Stimulated activated effector memory CD8-positive, alpha-beta T cell treated with anti-CD3 and anti-CD28 coated beads, Interleukin-12 subunit alpha, Interleukin-12 subunit beta, amount 100 ng/mL, for 72 hours (primary cell): ENCODE measurements at regions not wholly inside any gene's neighbourhood (a gene's known extent, or its start where the extent isn't known, plus 50 kb on each side); places are given as distances from the start of the nearest gene placed in this dataset.

Source experiments
- ATAC-seq: fragments of 150-1000 bp; cut with Tn5 transposase; 2 replicates; pipeline ENCODE4 v1.10.0; 2021
- DNase-seq, 2 donors: peaks; one replicate each; pipeline ENCODE4 v3.0.0; 2021 to 2022; ENCODE audit warnings: low spot score in 2 of 2
- H3K27ac Mint-ChIP-seq: one replicate; pipeline ENCODE4 v1.8.0; 2022; ENCODE audit warnings: mild to moderate bottlenecking, mixed read lengths
- H3K36me3 Mint-ChIP-seq: one replicate; pipeline ENCODE4 v1.8.0; 2022; ENCODE audit warnings: mild to moderate bottlenecking, mixed read lengths
- H3K4me1 Mint-ChIP-seq: one replicate; pipeline ENCODE4 v1.8.0; 2022; ENCODE audit warnings: mixed read lengths
- H3K4me3 Mint-ChIP-seq: one replicate; pipeline ENCODE4 v1.8.0; 2022; ENCODE audit warnings: mild to moderate bottlenecking, mixed read lengths
- H3K9me3 Mint-ChIP-seq: one replicate; pipeline ENCODE4 v1.8.0; 2022; ENCODE audit warnings: mixed read lengths

DNA sequence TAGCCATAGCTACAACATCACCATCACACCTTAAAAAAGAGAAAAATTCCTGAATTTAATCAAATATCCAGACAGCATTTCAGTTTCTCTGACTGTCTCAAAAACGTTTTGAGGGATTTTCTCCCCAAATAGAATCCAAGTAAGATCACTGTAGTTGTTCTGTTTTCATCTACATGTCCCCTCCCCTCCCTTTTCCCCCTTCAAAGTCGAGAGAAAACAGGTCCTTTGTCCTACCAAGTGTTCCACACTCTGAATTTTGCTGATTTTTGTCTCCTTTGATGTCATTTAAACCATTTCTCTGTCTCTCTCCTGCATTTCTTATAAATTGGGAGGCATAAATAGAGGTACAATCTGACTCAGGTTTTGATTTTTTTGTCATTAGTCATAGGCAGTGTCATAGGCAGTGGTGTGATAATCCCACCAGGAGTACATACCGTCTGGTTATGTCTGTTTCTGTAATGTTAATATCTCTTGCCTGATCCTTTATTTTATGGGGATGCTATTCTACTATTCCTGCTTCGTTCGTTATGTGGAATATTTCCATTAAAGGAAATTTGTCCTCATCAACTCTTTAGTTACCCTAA lies 348.6 kb downstream of the PTTG2 start:
- ATAC-seq (peak; percentile 12), DNase-seq (no peak)
- peaks cover 3% of the 10 kb centered on the region for H3K9me3 Mint-ChIP-seq
- peaks cover 68% of the 10 kb centered on the region for H3K4me1 Mint-ChIP-seq
- H3K4me3 Mint-ChIP-seq, result peak overlapping the region; percentile 25
- H3K36me3 Mint-ChIP-seq, result peaks cover 9% of the 10 kb centered on the region
- peak overlapping the region; percentile 63 for H3K27ac Mint-ChIP-seq

DNA sequence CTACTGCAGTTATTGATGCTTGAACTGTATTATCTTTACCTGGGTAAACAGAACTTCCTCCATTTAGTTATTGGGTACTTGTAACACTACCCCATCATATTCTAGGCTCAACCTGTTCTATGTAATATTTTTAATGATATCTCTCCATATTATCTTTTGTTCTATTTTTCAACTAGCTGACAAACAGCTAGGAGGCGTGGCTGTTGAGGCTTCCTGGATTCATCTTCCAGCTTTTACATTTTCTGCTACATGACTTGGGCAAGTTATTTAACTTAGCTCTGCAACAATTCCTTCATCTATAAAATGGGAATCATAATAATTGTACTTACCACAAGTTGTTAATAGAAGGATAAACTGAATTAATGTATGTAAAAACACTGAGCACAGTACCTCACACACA lies 349.3 kb downstream of the PTTG2 start:
- Mint-ChIP-seq H3K27ac (peak overlapping the region; percentile 63), H3K4me3 (peak overlapping the region; percentile 25), H3K9me3 (peaks cover 3% of the 10 kb centered on the region), H3K4me1 (peaks cover 75% of the 10 kb centered on the region), H3K36me3 (peaks cover 9% of the 10 kb centered on the region)
- DNase-seq (no peak), ATAC-seq (no peak)

GRCh38 chr4:38310446-38311043 lies 350.3 kb downstream of the PTTG2 start:
- peak overlapping the region; percentile 63 for H3K27ac Mint-ChIP-seq
- H3K4me3 Mint-ChIP-seq, result peak overlapping the region; percentile 25
- peaks cover 9% of the 10 kb centered on the region for H3K36me3 Mint-ChIP-seq
- H3K4me1 Mint-ChIP-seq, result peaks cover 76% of the 10 kb centered on the region
- ATAC-seq, result peak; percentile 95
- H3K9me3 Mint-ChIP-seq, result peaks cover 3% of the 10 kb centered on the region
- peak; percentile 57 to 90 for DNase-seq

GRCh38 chr4:38311495-38312126 lies 351.4 kb downstream of the PTTG2 start:
- Mint-ChIP-seq H3K9me3 (peaks cover 3% of the 10 kb centered on the region), H3K36me3 (peaks cover 9% of the 10 kb centered on the region), H3K4me1 (peaks cover 68% of the 10 kb centered on the region), H3K27ac (no peak overlapping the region), H3K4me3 (no peak overlapping the region)
- ATAC-seq, result no peak
- no peak for DNase-seq

GRCh38 chr4:38313175-38313574 lies 350.8 kb upstream of the KLF3 start:
- H3K4me1 Mint-ChIP-seq, result peaks cover 58% of the 10 kb centered on the region
- H3K4me3 Mint-ChIP-seq, result no peak overlapping the region
- peaks cover 3% of the 10 kb centered on the region for H3K9me3 Mint-ChIP-seq
- ATAC-seq, result no peak
- H3K27ac Mint-ChIP-seq, result no peak overlapping the region
- DNase-seq, result no peak
- peaks cover 9% of the 10 kb centered on the region for H3K36me3 Mint-ChIP-seq

- H3K4me1 Mint-ChIP-seq, result peaks cover 57% of the 10 kb centered on the region
- no peak overlapping the region for H3K4me3 Mint-ChIP-seq
- ATAC-seq (no peak), DNase-seq (no peak)
- H3K36me3 Mint-ChIP-seq, result peaks cover 9% of the 10 kb centered on the region
- H3K27ac Mint-ChIP-seq, result no peak overlapping the region
- peaks cover 3% of the 10 kb centered on the region for H3K9me3 Mint-ChIP-seq
Observed at GRCh38 chr4:38313999-38314561, 349.9 kb upstream of the KLF3 start.

GRCh38 chr4:38314663-38315062 lies 349.3 kb upstream of the KLF3 start:
- ATAC-seq, result no peak
- Mint-ChIP-seq H3K36me3 (peaks cover 9% of the 10 kb centered on the region), H3K4me1 (peaks cover 57% of the 10 kb centered on the region), H3K27ac (no peak overlapping the region), H3K4me3 (no peak overlapping the region), H3K9me3 (peaks cover 3% of the 10 kb centered on the region)
- no peak for DNase-seq

DNA sequence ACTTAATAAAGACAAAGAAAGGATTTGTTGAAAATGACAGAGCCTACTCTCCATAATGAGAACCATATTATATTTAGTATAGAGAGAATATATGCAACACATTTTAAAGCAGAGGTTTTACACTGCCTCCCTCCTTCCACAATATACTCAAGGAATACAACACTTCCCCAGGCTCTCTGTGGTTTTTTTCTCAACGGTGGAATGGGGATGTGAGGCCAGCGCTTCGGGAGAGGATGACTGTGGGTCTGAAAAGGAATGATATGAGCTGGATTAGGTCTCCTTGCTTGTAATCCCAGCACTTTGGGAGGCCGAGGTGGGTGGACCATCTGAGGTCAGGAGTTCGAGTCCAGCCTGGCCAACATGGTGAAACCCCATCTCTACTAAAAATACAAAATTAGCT lies 348.7 kb upstream of the KLF3 start:
- Mint-ChIP-seq H3K9me3 (peaks cover 3% of the 10 kb centered on the region), H3K4me1 (peaks cover 57% of the 10 kb centered on the region), H3K36me3 (peaks cover 6% of the 10 kb centered on the region), H3K27ac (no peak overlapping the region), H3K4me3 (no peak overlapping the region)
- ATAC-seq, result no peak
- no peak for DNase-seq

DNA sequence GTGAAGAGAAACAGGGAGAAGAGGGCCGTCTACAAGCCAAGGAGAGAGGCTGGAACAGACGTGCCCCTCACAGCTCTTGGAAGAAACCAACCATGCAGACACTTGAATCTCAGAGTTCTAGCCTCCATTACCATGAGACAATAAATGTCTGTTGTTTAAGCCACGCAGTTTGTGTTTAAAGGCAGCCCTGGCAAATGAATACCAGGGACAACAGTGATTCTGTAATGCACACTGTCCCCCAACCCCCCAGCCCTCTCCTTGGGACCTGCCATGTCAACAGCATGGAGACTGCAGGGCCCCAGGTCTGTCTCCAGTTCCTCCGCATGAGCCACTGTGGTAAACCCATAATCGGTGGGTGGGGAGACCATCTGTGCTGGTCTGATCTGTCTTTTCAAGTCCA lies 348.0 kb upstream of the KLF3 start:
- H3K36me3 Mint-ChIP-seq, result no peaks in the 10 kb centered on the region
- ATAC-seq (no peak), DNase-seq (no peak)
- peaks cover 57% of the 10 kb centered on the region for H3K4me1 Mint-ChIP-seq
- no peak overlapping the region for H3K27ac Mint-ChIP-seq
- H3K4me3 Mint-ChIP-seq, result no peak overlapping the region
- peaks cover 3% of the 10 kb centered on the region for H3K9me3 Mint-ChIP-seq

DNA sequence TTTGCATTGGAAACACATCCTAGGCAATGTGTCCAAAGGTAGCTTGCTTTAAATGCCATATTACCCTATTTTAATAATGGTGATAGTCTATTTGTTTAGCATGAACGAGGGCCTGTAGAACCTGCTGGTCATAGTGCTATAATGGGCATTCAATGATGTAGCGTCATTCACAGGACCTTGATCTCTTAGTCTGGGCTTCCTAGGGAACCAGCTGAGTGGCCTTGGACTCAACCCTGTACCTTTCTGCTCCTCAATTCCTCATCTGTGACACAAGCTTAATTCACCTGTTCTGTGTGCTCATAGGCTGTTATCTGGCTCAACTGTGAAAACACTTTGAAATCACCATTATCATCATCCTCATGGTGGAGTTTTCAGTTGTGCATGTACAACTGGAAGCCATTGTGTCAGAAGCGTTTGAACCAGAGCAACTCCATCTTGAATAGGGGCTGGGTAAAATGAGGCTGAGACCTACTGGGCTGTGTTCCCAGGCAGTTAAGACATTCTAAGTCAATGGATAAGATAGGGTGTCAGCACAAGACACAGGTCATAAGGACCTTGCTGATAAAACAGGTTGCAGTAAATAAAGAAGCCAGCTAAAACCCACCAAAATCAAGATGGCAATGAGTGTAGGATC lies 346.8 kb upstream of the KLF3 start:
- no peaks in the 10 kb centered on the region for H3K36me3 Mint-ChIP-seq
- peaks cover 1% of the 10 kb centered on the region for H3K9me3 Mint-ChIP-seq
- no peak overlapping the region for H3K4me3 Mint-ChIP-seq
- H3K27ac Mint-ChIP-seq, result no peak overlapping the region
- peaks cover 46% of the 10 kb centered on the region for H3K4me1 Mint-ChIP-seq
- ATAC-seq, result no peak
- DNase-seq, result no peak

DNA sequence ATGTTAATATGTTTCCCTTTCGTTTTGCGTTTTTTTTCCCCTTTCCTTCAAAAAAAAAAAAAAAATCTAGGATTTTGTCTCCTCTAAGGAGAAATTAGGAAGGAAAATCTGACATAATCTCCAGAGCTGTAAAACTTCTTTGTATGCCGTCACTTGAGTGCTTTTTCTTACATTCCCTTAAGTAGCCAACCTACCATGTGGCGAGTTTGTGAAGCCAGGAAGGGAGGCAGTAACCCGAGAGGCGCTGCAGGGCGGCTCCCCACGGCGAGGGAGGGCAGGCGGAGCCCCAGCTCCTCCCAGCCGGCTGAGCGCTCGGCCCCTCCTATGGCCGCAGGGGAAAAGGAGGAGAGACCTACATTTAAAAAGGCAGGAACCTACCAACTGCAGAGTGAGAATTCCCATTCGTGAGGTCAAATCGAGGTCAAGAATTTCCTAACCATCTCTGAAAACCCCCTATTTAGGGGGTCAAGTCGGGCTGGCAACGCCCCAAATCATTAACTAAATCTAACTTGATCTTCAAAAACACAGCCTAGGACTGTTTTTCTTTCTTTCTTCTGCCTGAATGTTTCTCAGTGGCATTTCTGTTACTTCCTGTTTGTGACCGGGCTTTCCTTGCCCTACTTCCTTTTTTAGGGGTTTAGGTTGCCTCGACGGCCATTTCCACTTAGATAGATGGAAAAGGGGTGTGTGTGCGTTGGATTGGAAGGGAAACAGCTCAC lies 345.1 kb upstream of the KLF3 start:
- Mint-ChIP-seq H3K36me3 (no peaks in the 10 kb centered on the region), H3K4me1 (peaks cover 35% of the 10 kb centered on the region), H3K27ac (peak overlapping the region; percentile 81), H3K4me3 (peak overlapping the region; percentile 63), H3K9me3 (no peaks in the 10 kb centered on the region)
- DNase-seq (peak; percentile 48 to 82), ATAC-seq (peak; percentile 94)

DNA sequence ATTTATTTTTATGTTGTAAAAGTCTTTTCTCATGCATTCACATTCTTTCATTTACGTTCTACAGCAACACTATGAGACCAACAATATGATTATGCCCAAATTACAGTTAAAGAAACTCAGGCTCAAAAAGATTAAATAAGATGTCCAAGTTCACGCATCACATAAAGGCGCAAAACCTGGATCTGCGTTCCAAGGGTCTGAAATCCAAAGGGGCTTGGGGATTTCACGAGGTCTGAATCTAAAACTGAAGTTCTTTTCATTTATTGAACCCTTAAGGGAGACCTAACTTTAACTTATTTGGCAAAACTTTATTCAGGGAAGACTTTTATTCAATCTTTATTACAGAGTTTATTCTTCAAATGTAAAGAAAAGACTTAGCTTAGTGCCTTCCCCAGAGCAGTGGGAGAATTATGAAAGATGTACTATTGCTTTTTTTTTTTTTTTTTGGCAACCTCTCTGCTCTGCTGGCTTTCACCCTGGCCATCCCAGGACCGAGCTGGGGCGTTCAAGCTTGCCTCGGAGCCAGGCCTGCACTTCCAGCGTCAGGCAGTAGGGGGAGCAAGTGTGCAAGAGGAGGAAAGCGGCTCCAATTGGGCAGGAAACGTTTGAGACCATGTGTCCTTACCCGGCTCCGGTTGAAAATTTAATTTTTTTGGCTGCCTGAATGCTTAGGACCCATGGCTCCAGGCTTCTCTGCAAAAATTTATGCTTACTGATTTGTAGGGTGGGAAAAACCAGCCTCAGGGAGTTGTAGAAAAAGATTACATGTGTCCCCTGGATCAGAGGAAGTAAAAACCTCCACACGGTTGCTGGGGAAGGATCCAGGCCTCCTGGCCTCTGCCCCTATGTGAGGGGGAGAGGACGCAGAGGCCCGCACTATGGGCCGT lies 344.3 kb upstream of the KLF3 start:
- Mint-ChIP-seq H3K27ac (peak overlapping the region; percentile 81), H3K9me3 (no peaks in the 10 kb centered on the region), H3K4me3 (peak overlapping the region; percentile 63), H3K36me3 (no peaks in the 10 kb centered on the region), H3K4me1 (peaks cover 29% of the 10 kb centered on the region)
- peak; percentile 95 to 99 for DNase-seq
- ATAC-seq, result peak; percentile 80

DNA sequence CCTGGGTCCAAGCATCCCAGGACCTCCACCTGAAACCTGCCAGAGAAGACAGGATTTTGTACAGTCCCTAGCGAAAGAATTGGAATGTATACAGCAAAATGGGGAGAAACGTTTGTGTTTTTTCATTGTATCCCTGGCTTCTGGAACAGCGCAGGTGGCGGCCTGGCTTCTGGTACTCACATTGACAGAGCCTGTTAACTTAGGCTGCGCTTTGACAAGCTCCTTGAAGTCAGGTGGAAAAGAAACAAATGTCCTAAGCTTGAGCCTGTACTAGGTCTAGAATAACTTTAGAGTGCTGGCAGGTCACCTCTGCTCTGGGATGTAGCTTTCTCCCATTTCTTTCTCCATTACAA lies 343.7 kb upstream of the KLF3 start:
- Mint-ChIP-seq H3K4me3 (peak overlapping the region; percentile 63), H3K9me3 (no peaks in the 10 kb centered on the region), H3K4me1 (peaks cover 29% of the 10 kb centered on the region), H3K36me3 (no peaks in the 10 kb centered on the region), H3K27ac (peak overlapping the region; percentile 81)
- DNase-seq (no peak), ATAC-seq (no peak)

GRCh38 chr4:38320833-38321232 lies 343.2 kb upstream of the KLF3 start:
- ATAC-seq, result no peak
- peaks cover 29% of the 10 kb centered on the region for H3K4me1 Mint-ChIP-seq
- no peak for DNase-seq
- no peak overlapping the region for H3K27ac Mint-ChIP-seq
- no peaks in the 10 kb centered on the region for H3K36me3 Mint-ChIP-seq
- no peaks in the 10 kb centered on the region for H3K9me3 Mint-ChIP-seq
- H3K4me3 Mint-ChIP-seq, result no peak overlapping the region
